Endothelial cell of umbilical vein (primary cell): ENCODE measurements at regions not wholly inside any gene's neighbourhood (a gene's known extent, or its start where the extent isn't known, plus 50 kb on each side); places are given as distances from the start of the nearest gene placed in this dataset.

Experiments used
- BruUV-seq: library from RNA; stranded (reverse); fragments of 400-500 nt; replicated peaks from 2 replicates; lab custom pipeline; 2021; lab: Mats Ljungman, UMichigan
- CTCF ChIA-PET: fragments of 300-600, 350-600 bp; sonication (Branson Sonifier 250); formaldehyde crosslinking; loops from one replicate; lab custom pipeline; 2021; ENCODE audit warnings: antibody characterized with exemption, inconsistent platforms; lab: Charles Lee
- POLR2A ChIA-PET: fragments of 300-600, 350-600 bp; sonication (Branson Sonifier 250); formaldehyde crosslinking; loops from one replicate; lab custom pipeline; 2021; ENCODE audit warnings: antibody characterized with exemption, inconsistent platforms; lab: Charles Lee
- DNase-seq: peaks from one replicate; pipeline ENCODE4 v3.0.0-alpha.2; 2011; ENCODE audit warnings: low read depth, low spot score
- FAIRE-seq: peaks from 2 replicates; lab custom pipeline; 2011; peaks lifted over from hg19 to GRCh38; lab: Jason Lieb, UNC
- H2AFZ ChIP-seq: 2 replicates; pipeline ENCODE4 v1.6.0; 2012; ENCODE audit warnings: low read depth, low read length, control low read depth, inconsistent platforms
- H3K27ac ChIP-seq: 2 replicates; pipeline ENCODE4 v1.5.1; 2011; ENCODE audit warnings: low read depth, mild to moderate bottlenecking, control low read depth, low read length, moderate library complexity; ENCODE audit not compliant: insufficient read depth
- H3K27me3 ChIP-seq, 2 experiments: 2 replicates each; pipeline versions ENCODE4 v1.6.0 to v1.6.1; 2011; ENCODE audit warnings: low read length in 2 of 2, mixed read lengths in 1 of 2; ENCODE audit not compliant: control insufficient read depth in 2 of 2, insufficient read depth in 2 of 2
- H3K36me3 ChIP-seq, 2 experiments: 2 replicates in 1 of 2; 3 replicates in 1 of 2; pipeline ENCODE4 v1.5.1; 2011; ENCODE audit warnings: low read length in 2 of 2, mild to moderate bottlenecking in 1 of 2, moderate library complexity in 1 of 2; ENCODE audit not compliant: control insufficient read depth in 2 of 2, insufficient read depth in 2 of 2; ENCODE audit errors: extremely low read depth in 1 of 2
- H3K4me1 ChIP-seq: 3 replicates; pipeline ENCODE4 v1.5.1; 2011; ENCODE audit warnings: mild to moderate bottlenecking, low read length; ENCODE audit not compliant: control insufficient read depth, insufficient read depth; ENCODE audit errors: extremely low read depth
- H3K4me2 ChIP-seq: 2 replicates; pipeline ENCODE4 v1.6.1; 2011; ENCODE audit warnings: low read length, control low read depth, mixed read lengths; ENCODE audit not compliant: insufficient read depth
- H3K4me3 ChIP-seq, 3 experiments: fragments of 200-600 bp in 1 of 3; sonication (generic), shearing (Covaris generic) in 1 of 3; replicated peaks in 1 of 3; 2 replicates each; pipeline ENCODE4 v1.5.1; 2011 to 2016; ENCODE audit warnings: control low read depth in 3 of 3, low read length in 3 of 3, mild to moderate bottlenecking in 2 of 3, inconsistent platforms in 1 of 3, low read depth in 1 of 3, moderate library complexity in 1 of 3; ENCODE audit not compliant: insufficient read depth in 1 of 3
- H3K79me2 ChIP-seq: 2 replicates; pipeline ENCODE4 v1.6.0; 2012; ENCODE audit warnings: low read length, inconsistent platforms; ENCODE audit not compliant: control insufficient read depth, insufficient read depth
- H3K9ac ChIP-seq: replicated peaks from 2 replicates; pipeline ENCODE3; 2011; ENCODE audit warnings: low read length, control low read depth; ENCODE audit not compliant: insufficient read depth; ENCODE audit errors: extremely low read depth
- H3K9me1 ChIP-seq: replicated peaks from 3 replicates; pipeline ENCODE4 v1.6.0; 2011; ENCODE audit warnings: mild to moderate bottlenecking, low read length; ENCODE audit not compliant: control insufficient read depth, insufficient read depth; ENCODE audit errors: extremely low read depth
- H3K9me3 ChIP-seq: replicated peaks from 2 replicates; pipeline ENCODE4 v1.5.1; 2012; ENCODE audit warnings: low read length, inconsistent platforms; ENCODE audit not compliant: control insufficient read depth, insufficient read depth
- H4K20me1 ChIP-seq: replicated peaks from 2 replicates; pipeline ENCODE3; 2011; ENCODE audit warnings: mild to moderate bottlenecking, low read length; ENCODE audit not compliant: control insufficient read depth, insufficient read depth; ENCODE audit errors: extremely low read depth
- CTCF ChIP-seq, 2 donors: IDR thresholded peaks; 1 replicate in 1 of 2; 2 replicates in 1 of 2; pipeline ENCODE4 v1.5.1; 2011; ENCODE audit warnings: low read length in 2 of 2, mild to moderate bottlenecking in 2 of 2, moderate library complexity in 2 of 2, control low read depth in 1 of 2, inconsistent platforms in 1 of 2, low read depth in 1 of 2; ENCODE audit not compliant: insufficient read depth in 1 of 2; ENCODE audit errors: extremely low read depth in 1 of 2
- EZH2 ChIP-seq: IDR thresholded peaks from 2 replicates; pipeline ENCODE4 v1.6.1; 2012; ENCODE audit warnings: borderline replicate concordance, low read depth, mild to moderate bottlenecking, moderate library complexity, low read length, inconsistent platforms; ENCODE audit not compliant: severe bottlenecking
- FOS ChIP-seq: IDR thresholded peaks from 2 replicates; pipeline ENCODE4 v1.6.1; 2011; ENCODE audit warnings: mild to moderate bottlenecking, low read length, moderate library complexity, borderline replicate concordance; ENCODE audit not compliant: insufficient read depth
- GATA2 ChIP-seq: IDR thresholded peaks from 2 replicates; pipeline ENCODE4 v1.7.0; 2011; ENCODE audit warnings: low read depth, mild to moderate bottlenecking, moderate library complexity, mixed read lengths, low read length; ENCODE audit not compliant: insufficient read length, insufficient read depth
- JUN ChIP-seq: IDR thresholded peaks from 2 replicates; pipeline ENCODE4 v1.6.1; 2011; ENCODE audit warnings: borderline replicate concordance, low read depth; ENCODE audit not compliant: insufficient read length, insufficient read depth
- MAX ChIP-seq: IDR thresholded peaks from 2 replicates; pipeline ENCODE4 v1.6.1; 2011; ENCODE audit not compliant: insufficient read depth, insufficient read length
- MYC ChIP-seq: IDR thresholded peaks from one replicate; pipeline ENCODE4 v1.6.1; 2011; ENCODE audit warnings: mild to moderate bottlenecking, low read depth, low read length
- POLR2A ChIP-seq: IDR thresholded peaks from 2 replicates; pipeline ENCODE4 v1.6.1; 2012; ENCODE audit warnings: low read depth, mild to moderate bottlenecking, control low read depth, low read length
- POLR2AphosphoS5 ChIP-seq: IDR thresholded peaks from 2 replicates; pipeline ENCODE4 v1.6.1; 2012; ENCODE audit warnings: low read depth, mild to moderate bottlenecking, control low read depth, low read length, moderate library complexity; ENCODE audit not compliant: insufficient read depth
- dilution Hi-C: fragments of 300-500 bp; cut with MboI; formaldehyde crosslinking; loops from one replicate; pipeline ENCODE4 v1.15.0; 2019; ENCODE audit warnings: low sequenced_read_pairs; ENCODE audit not compliant: extremely low pct_ligation_motif_present
- intact Hi-C: fragments of 100-400 bp; cut with micrococcal nuclease; formaldehyde crosslinking; loops from one replicate; pipeline ENCODE4 v1.10.0; 2022

- ChIA-PET POLR2A (no interaction called here), CTCF (no interaction called here)
- Histone ChIP-seq H3K9me3 (no peaks in the 10 kb centered on the region), H3K4me3 (no peak overlapping the region), H3K9ac (no peak overlapping the region), H2AFZ (no peak overlapping the region), H4K20me1 (no peaks in the 10 kb centered on the region), H3K27me3 (peaks cover 3 to 6% of the 10 kb centered on the region in 2 experiments), H3K9me1 (no peaks in the 10 kb centered on the region), H3K36me3 (no peaks in the 10 kb centered on the region), H3K79me2 (no peaks in the 10 kb centered on the region), H3K4me2 (no peak overlapping the region), H3K4me1 (no peaks in the 10 kb centered on the region), H3K27ac (no peak overlapping the region)
- TF ChIP-seq POLR2AphosphoS5 (no peak), CTCF (IDR thresholded peaks at IDR 0.05; ENCODE audit: extremely low read depth in 1 of 2, insufficient read depth in 1 of 2, low read depth in 1 of 2, low read length in 2 of 2) (no peak), FOS (no peak), JUN (no peak), MAX (no peak), MYC (no peak), POLR2A (no peak), EZH2 (no peak), GATA2 (no peak)
- intact Hi-C loops = no loop called here
- DNase-seq (no peak), FAIRE-seq (no peak)
- dilution Hi-C loops = no loop called here
- BruUV-seq = no TSS peak
Observed at GRCh38 chr11:116661056-116661455, 111.7 kb downstream of the BUD13 start.
